ENCODE measurements at regions not wholly inside any gene's neighbourhood (a gene's known extent, or its start where the extent isn't known, plus 50 kb on each side); places are given as distances from the start of the nearest gene placed in this dataset.
A peak's percentile ranks its signal among the peaks of the same experiment; 100 is the strongest.

DNA sequence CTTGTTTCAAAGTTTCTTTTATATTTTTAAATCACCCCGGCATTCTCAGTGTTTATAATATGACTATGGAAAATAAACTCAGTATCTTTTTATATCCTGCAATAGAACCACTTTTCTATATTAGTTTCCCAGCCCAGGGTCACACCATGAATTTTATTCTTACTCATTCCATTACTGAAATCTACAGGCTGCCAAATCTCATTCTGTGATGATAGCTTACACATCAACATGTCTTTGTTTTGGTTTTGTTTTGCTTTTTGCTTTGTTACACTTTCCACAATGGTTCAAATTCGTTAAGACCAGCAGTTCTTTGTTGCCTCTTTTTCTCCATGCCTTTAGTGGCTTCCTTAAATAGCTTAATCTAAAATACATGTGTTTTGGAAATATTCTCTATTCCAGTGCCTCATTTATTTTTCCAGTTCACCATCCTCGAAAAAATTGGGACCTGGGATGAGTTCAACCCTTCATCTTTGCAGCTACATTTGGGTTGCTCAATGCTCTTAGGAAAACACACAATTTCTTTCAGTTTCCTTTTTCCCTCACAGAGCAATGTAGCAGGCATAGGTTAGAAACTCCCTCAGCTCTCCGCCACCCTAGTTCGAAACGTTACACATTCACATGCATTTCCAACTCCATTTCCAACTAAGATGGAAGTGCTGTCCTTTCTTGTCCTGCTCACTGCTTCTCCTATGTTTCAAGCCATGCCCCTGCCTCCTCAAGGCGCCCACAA, 1146.3 kb downstream of the MAT2B start:
- DNase-seq (ENCODE audit: low read depth): no peak
- TF ChIP-seq, protein P1, sequence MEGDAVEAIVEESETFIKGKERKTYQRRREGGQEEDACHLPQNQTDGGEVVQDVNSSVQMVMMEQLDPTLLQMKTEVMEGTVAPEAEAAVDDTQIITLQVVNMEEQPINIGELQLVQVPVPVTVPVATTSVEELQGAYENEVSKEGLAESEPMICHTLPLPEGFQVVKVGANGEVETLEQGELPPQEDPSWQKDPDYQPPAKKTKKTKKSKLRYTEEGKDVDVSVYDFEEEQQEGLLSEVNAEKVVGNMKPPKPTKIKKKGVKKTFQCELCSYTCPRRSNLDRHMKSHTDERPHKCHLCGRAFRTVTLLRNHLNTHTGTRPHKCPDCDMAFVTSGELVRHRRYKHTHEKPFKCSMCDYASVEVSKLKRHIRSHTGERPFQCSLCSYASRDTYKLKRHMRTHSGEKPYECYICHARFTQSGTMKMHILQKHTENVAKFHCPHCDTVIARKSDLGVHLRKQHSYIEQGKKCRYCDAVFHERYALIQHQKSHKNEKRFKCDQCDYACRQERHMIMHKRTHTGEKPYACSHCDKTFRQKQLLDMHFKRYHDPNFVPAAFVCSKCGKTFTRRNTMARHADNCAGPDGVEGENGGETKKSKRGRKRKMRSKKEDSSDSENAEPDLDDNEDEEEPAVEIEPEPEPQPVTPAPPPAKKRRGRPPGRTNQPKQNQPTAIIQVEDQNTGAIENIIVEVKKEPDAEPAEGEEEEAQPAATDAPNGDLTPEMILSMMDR (IDR thresholded peaks at IDR 0.05; ENCODE audit: insufficient read depth, low read depth, low read length, missing control alignments): no peak
- H3K4me3 ChIP-seq (ENCODE audit: low read length): no peak overlapping the region

DNA sequence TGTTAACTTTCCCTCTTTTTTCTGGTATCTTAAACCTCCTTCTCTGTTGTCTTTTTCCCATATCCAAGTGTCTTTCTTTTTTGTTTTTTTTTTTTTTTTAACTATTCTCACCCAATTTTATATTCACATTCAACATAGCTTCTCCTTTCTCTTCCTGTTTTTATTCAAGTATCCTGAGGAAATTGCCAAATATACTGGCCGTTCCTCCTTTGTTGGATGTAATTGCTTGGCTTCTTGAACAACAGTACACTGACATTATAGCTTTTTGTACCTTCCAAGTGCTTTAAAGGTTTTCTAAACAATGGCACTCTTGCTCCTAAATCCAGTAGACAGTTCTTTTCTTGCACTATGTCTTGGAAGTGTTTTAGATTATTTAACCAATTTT, 1146.8 kb downstream of the MAT2B start:
- TF ChIP-seq, protein P1 (IDR thresholded peaks at IDR 0.05; ENCODE audit: insufficient read depth, low read depth, low read length, missing control alignments): no peak
- no peak for DNase-seq (ENCODE audit: low read depth)
- no peak overlapping the region for H3K4me3 ChIP-seq (ENCODE audit: low read length)

DNA sequence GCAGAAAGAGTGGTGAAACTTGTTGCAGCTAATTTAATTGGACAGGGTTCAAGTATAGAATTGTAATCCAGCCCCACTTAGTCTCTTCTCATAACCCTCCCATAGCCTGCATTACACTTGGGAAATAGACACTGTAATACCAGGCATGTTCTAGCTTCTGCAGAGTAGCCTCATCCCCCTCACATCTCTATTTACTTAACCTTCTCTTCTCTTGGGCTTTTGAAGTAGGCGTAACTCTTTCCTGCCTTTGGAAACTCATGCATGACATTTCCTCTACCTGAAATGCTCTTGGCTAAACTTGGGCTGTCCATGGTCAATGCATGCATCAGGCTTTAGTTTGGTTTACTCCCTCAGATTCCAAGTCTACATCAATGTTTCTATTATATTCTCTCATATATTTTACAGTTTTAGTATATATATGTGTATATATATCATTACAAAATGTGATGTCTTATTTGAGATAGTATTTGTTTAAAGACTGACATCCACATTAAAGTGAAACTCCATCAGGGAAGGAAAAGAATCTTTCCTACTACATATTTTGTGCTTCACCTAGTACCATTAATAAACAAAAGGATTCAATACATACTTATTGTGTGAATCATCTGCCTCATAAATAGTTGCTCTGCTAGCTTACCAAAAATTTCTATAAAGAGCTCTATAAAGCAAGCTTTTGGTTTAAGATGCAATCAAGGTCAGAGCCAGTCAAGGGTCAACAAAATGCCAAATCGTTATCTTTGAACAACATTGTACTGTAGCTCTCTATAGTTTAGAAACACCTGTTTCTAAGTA, 1158.0 kb downstream of the MAT2B start:
- no peak for DNase-seq (ENCODE audit: low read depth)
- TF ChIP-seq, protein P1 (IDR thresholded peaks at IDR 0.05; ENCODE audit: insufficient read depth, low read depth, low read length, missing control alignments): no peak
- no peak overlapping the region for H3K4me3 ChIP-seq (ENCODE audit: low read length)

DNA sequence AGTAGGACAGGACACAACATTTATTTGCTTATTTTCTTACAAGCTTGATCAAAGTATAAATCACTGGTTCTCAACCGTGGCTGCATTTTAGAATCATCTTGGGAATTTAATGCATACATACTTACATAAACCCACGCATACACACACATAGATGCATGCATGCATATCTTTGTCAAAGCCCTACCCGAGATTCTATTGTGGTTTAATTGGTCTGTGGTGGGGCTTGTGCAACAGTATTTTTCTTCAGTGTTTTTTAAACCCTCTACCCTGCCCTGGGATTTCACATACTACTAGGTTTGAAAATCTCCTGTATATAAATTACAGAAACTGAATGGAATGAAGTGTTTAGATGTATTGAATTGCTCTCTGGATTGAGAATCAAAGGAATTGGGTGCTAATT, 1166.2 kb downstream of the MAT2B start:
- TF ChIP-seq, protein P1 (IDR thresholded peaks at IDR 0.05; ENCODE audit: insufficient read depth, low read depth, low read length, missing control alignments): no peak
- no peak for DNase-seq (ENCODE audit: low read depth)
- no peak overlapping the region for H3K4me3 ChIP-seq (ENCODE audit: low read length)

DNA sequence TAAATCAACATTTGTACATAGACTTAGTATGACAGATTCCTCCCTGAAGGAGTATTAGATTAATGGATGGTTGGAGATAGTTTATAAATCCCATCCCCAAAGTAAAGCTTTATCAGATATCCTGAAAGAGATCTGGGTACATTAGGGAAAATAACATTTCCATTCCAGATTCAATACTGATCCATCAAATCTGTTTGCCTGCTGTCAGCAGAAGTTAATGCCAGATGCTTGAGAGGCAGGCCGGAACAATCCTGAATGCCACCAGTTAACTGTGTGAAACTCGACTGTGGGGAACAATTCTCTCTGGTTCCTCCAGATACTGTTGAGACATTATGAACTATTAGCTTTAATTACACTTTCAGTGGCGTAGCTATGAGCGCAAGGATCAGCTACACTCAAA, 1166.8 kb downstream of the MAT2B start:
- no peak for DNase-seq (ENCODE audit: low read depth)
- TF ChIP-seq, protein P1 (IDR thresholded peaks at IDR 0.05; ENCODE audit: insufficient read depth, low read depth, low read length, missing control alignments): no peak
- no peak overlapping the region for H3K4me3 ChIP-seq (ENCODE audit: low read length)

DNA sequence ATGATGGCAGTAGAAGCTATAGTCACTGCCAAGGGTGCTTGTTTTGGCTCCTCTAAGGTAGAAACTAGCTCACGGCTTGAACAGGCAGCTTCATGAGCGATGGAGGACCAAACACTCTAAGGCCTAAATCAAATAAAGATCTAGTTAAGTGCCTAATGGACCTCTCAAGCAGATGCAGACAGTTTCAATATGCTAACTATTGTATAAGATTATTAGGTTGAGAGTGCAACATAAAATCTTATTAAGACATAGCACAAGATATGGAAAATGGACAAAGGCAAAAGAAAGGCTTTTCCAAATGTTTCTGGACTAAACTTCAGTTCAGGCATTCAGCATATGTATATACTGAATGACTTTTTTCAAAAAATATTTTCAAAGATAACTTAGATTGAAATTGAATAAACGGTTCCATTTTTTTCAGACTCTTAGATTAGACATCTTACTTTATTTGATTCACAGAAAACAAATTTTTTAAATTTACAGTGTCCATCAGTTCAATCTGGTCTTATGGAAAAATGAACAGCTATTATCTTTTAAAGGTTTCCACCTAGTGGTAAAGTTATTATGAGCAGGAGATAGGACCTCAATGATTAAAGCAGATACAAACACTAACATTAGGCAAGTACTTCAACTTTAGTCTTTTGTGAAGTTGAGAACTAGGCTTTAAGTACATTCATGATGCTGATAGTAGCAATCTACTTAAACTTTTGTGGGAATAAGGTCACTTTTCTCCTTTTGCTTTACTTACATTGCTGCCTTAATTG, 1167.7 kb downstream of the MAT2B start:
- no peak overlapping the region for H3K4me3 ChIP-seq (ENCODE audit: low read length)
- TF ChIP-seq, protein P1 (IDR thresholded peaks at IDR 0.05; ENCODE audit: insufficient read depth, low read depth, low read length, missing control alignments): peak; percentile 23
- DNase-seq (ENCODE audit: low read depth): peak; percentile 27
